ENCODE measurements at regions not wholly inside any gene's neighbourhood (a gene's known extent, or its start where the extent isn't known, plus 50 kb on each side); places are given as distances from the start of the nearest gene placed in this dataset.

GRCh38 chr5:81802020-81802419 is 51.1 kb upstream of the SSBP2 start:
- CTCF ChIA-PET: no interaction called here
- TF ChIP-seq L3MBTL2 (conservative IDR thresholded peaks at IDR 0.05) (no peak), FOXM1 (IDR thresholded peaks at IDR 0.05; ENCODE audit: borderline replicate concordance) (no peak), FOXK2 (IDR thresholded peaks at IDR 0.05) (no peak), ARNT (IDR thresholded peaks at IDR 0.05) (no peak), SUZ12 (IDR thresholded peaks at IDR 0.05) (no peak), NFRKB (IDR thresholded peaks at IDR 0.05) (no peak), FOXA1 (IDR thresholded peaks at IDR 0.05) (no peak), ZNF384 (IDR thresholded peaks at IDR 0.05) (no peak), CTBP1 (IDR thresholded peaks at IDR 0.05; ENCODE audit: borderline replicate concordance) (no peak), HDGF (IDR thresholded peaks at IDR 0.05; ENCODE audit: borderline replicate concordance) (no peak), SP1 (IDR thresholded peaks at IDR 0.05) (no peak), ELF4 (IDR thresholded peaks at IDR 0.05) (no peak), PKNOX1 (IDR thresholded peaks at IDR 0.05) (no peak), LEF1 (IDR thresholded peaks at IDR 0.05; ENCODE audit: borderline replicate concordance) (no peak), BHLHE40 (IDR thresholded peaks at IDR 0.05; ENCODE audit: borderline replicate concordance) (no peak), TARDBP (IDR thresholded peaks at IDR 0.05) (no peak)
- POLR2A ChIA-PET: no interaction called here

GRCh38 chr5:81800797-81801196 is 49.9 kb upstream of the SSBP2 start:
- ChIA-PET POLR2A (no interaction called here), CTCF (no interaction called here)
- no peak for TF ChIP-seq ZNF384 (IDR thresholded peaks at IDR 0.05)
- TF ChIP-seq SUZ12 (IDR thresholded peaks at IDR 0.05): no peak
- no peak for TF ChIP-seq FOXM1 (IDR thresholded peaks at IDR 0.05; ENCODE audit: borderline replicate concordance)
- TF ChIP-seq FOXA1 (IDR thresholded peaks at IDR 0.05): no peak
- TF ChIP-seq NFRKB (IDR thresholded peaks at IDR 0.05): no peak
- TF ChIP-seq CTBP1 (IDR thresholded peaks at IDR 0.05; ENCODE audit: borderline replicate concordance): no peak
- no peak for TF ChIP-seq LEF1 (IDR thresholded peaks at IDR 0.05; ENCODE audit: borderline replicate concordance)
- TF ChIP-seq TARDBP (IDR thresholded peaks at IDR 0.05): no peak
- TF ChIP-seq FOXK2 (IDR thresholded peaks at IDR 0.05): no peak
- TF ChIP-seq BHLHE40 (IDR thresholded peaks at IDR 0.05; ENCODE audit: borderline replicate concordance): no peak
- TF ChIP-seq ELF4 (IDR thresholded peaks at IDR 0.05): no peak
- TF ChIP-seq ARNT (IDR thresholded peaks at IDR 0.05): no peak
- no peak for TF ChIP-seq HDGF (IDR thresholded peaks at IDR 0.05; ENCODE audit: borderline replicate concordance)
- TF ChIP-seq PKNOX1 (IDR thresholded peaks at IDR 0.05): no peak
- TF ChIP-seq L3MBTL2 (conservative IDR thresholded peaks at IDR 0.05): no peak
- TF ChIP-seq SP1 (IDR thresholded peaks at IDR 0.05): no peak
- DNase-seq (ENCODE audit: extremely low spot score): no peak

More at GRCh38 chr5:81802020-81802419, 51.1 kb upstream of the SSBP2 start:
- DNase-seq (ENCODE audit: extremely low spot score): no peak
